Smooth muscle cell (in vitro differentiated cells): ENCODE measurements at regions not wholly inside any gene's neighbourhood (a gene's known extent, or its start where the extent isn't known, plus 50 kb on each side); places are given as distances from the start of the nearest gene placed in this dataset.
A peak's percentile ranks its signal among the peaks of the same experiment; 100 is the strongest.

Experiments
- DNase-seq: peaks from one replicate; lab custom pipeline; 2025; ENCODE audit not compliant: unreplicated experiment; lab: John Stamatoyannopoulos, UW
- H2AFZ ChIP-seq: fragments of 200-600 bp; sonication (generic); 2 replicates; pipeline ENCODE4 v1.6.0; 2016; ENCODE audit warnings: antibody characterized with exemption, low read depth, mild to moderate bottlenecking
- H3F3A ChIP-seq: fragments of 200-600 bp; sonication (generic); 2 replicates; pipeline ENCODE4 v1.6.0; 2017; ENCODE audit warnings: antibody characterized with exemption, low read depth
- H3K27ac ChIP-seq: fragments of 200-600 bp; sonication (generic); 2 replicates; pipeline ENCODE4 v1.5.1; 2016; ENCODE audit warnings: low read depth, mild to moderate bottlenecking
- H3K27me3 ChIP-seq: fragments of 200-600 bp; sonication (generic); 2 replicates; pipeline ENCODE4 v1.6.1; 2016; ENCODE audit warnings: low read depth, mild to moderate bottlenecking
- H3K36me3 ChIP-seq: fragments of 200-600 bp; sonication (generic); 2 replicates; pipeline ENCODE4 v1.5.1; 2016; ENCODE audit warnings: low read depth
- H3K4me1 ChIP-seq: fragments of 200-600 bp; sonication (generic); 2 replicates; pipeline ENCODE4 v1.5.1; 2016; ENCODE audit warnings: low read depth
- H3K4me2 ChIP-seq: fragments of 200-600 bp; sonication (generic); 2 replicates; pipeline ENCODE4 v1.6.0; 2016; ENCODE audit warnings: mild to moderate bottlenecking
- H3K4me3 ChIP-seq: fragments of 200-600 bp; sonication (generic); 2 replicates; pipeline ENCODE4 v1.5.1; 2016; ENCODE audit warnings: mild to moderate bottlenecking
- H3K79me2 ChIP-seq: fragments of 200-600 bp; sonication (generic); 2 replicates; pipeline ENCODE4 v1.6.0; 2016; ENCODE audit warnings: low read depth, mild to moderate bottlenecking
- H3K9ac ChIP-seq: fragments of 200-600 bp; sonication (generic); 2 replicates; pipeline ENCODE4 v1.6.0; 2016; ENCODE audit warnings: low read depth
- H3K9me3 ChIP-seq: fragments of 200-600 bp; sonication (generic); replicated peaks from 2 replicates; pipeline ENCODE4 v1.5.1; 2016; ENCODE audit warnings: low read depth
- H4K20me1 ChIP-seq: fragments of 200-600 bp; sonication (generic); 2 replicates; pipeline ENCODE4 v1.6.0; 2016; ENCODE audit warnings: low read depth
- WGBS: methylation state at CpG from one replicate; pipeline ENCODE4 v1.1.7; 2016; ENCODE audit warnings: low lambda C conversion rate; 5-methylcytosine and 5-hydroxymethylcytosine counted together
- TF ChIP-seq, protein P1 (sequence below): fragments of 200-600 bp; sonication (generic); IDR thresholded peaks from 2 replicates; pipeline ENCODE4 v1.5.1; 2017; ENCODE audit warnings: borderline replicate concordance, mild to moderate bottlenecking, antibody characterized with exemption; ENCODE audit not compliant: insufficient read depth, poor library complexity, severe bottlenecking

- H3K4me2 ChIP-seq: no peak overlapping the region
- H3K9ac ChIP-seq: peak overlapping the region; percentile 76
- WGBS: 66% methylated on average over 8 of the region's 8 CpGs
- H3K27ac ChIP-seq: peak overlapping the region; percentile 91
- DNase-seq: no peak
- no peak overlapping the region for H3K4me3 ChIP-seq
- TF ChIP-seq, protein P1, sequence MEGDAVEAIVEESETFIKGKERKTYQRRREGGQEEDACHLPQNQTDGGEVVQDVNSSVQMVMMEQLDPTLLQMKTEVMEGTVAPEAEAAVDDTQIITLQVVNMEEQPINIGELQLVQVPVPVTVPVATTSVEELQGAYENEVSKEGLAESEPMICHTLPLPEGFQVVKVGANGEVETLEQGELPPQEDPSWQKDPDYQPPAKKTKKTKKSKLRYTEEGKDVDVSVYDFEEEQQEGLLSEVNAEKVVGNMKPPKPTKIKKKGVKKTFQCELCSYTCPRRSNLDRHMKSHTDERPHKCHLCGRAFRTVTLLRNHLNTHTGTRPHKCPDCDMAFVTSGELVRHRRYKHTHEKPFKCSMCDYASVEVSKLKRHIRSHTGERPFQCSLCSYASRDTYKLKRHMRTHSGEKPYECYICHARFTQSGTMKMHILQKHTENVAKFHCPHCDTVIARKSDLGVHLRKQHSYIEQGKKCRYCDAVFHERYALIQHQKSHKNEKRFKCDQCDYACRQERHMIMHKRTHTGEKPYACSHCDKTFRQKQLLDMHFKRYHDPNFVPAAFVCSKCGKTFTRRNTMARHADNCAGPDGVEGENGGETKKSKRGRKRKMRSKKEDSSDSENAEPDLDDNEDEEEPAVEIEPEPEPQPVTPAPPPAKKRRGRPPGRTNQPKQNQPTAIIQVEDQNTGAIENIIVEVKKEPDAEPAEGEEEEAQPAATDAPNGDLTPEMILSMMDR: no peak
- no peaks in the 10 kb centered on the region for H4K20me1 ChIP-seq
- no peaks in the 10 kb centered on the region for H3K27me3 ChIP-seq
- no peaks in the 10 kb centered on the region for H3F3A ChIP-seq
- no peaks in the 10 kb centered on the region for H3K9me3 ChIP-seq
- no peak overlapping the region for H2AFZ ChIP-seq
- H3K4me1 ChIP-seq: no peaks in the 10 kb centered on the region
- H3K79me2 ChIP-seq: no peaks in the 10 kb centered on the region
- H3K36me3 ChIP-seq: no peaks in the 10 kb centered on the region
These were observed 85.5 kb upstream of the PTHLH start for GRCh38 chr12:28057856-28058615.

DNA sequence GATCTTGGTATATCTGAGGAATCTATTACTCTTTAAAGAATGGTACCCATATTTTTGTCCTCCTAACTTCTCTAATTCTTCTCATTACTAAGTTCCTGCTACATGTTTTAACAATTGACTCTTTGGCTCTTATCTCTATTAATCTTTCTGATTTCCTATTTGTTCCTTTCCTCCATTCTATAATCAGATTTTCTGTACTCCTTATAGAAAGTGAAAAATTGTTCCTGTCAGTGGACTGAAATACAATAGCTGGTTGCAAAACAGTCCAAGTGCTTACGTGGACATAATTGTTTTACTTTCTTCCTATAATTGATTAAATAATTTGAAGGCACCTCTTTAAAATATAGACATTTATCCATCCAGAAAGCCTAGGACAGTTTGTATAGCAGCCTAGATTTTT is 86.7 kb upstream of the PTHLH start:
- Histone ChIP-seq H3K27me3 (no peaks in the 10 kb centered on the region), H3K4me1 (no peaks in the 10 kb centered on the region), H2AFZ (no peak overlapping the region), H3K79me2 (no peaks in the 10 kb centered on the region), H3F3A (no peaks in the 10 kb centered on the region), H3K27ac (peak overlapping the region; percentile 91), H4K20me1 (no peaks in the 10 kb centered on the region), H3K4me2 (no peak overlapping the region), H3K9ac (no peak overlapping the region), H3K36me3 (no peaks in the 10 kb centered on the region), H3K9me3 (no peaks in the 10 kb centered on the region), H3K4me3 (no peak overlapping the region)
- WGBS: 73% methylated on average over 1 of the region's 1 CpG
- TF ChIP-seq, protein P1: no peak
- no peak for DNase-seq

DNA sequence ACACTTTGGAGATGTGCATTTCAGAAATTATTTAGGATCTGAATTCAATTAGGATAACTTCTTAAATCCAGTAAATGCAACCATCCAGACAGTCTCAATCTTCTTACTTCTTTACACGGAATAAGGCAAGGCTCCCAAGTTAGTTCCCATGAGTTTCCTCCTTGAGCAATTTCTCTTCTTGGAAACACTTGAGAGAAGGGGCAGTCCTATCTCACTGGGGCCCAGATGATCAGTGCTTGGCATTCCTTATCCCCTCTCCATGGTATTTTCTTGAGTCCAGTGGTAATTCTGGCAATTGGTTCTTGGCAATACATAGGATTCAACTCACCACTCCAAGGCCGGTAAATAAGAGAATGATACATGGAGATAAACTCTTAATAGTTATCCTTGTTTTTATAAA is 87.1 kb upstream of the PTHLH start:
- no peak overlapping the region for H3K4me3 ChIP-seq
- DNase-seq: no peak
- H3K4me1 ChIP-seq: no peaks in the 10 kb centered on the region
- TF ChIP-seq, protein P1: no peak
- no peaks in the 10 kb centered on the region for H3K9me3 ChIP-seq
- WGBS: 93% methylated on average over 2 of the region's 2 CpGs
- no peaks in the 10 kb centered on the region for H3F3A ChIP-seq
- H3K9ac ChIP-seq: no peak overlapping the region
- H3K4me2 ChIP-seq: no peak overlapping the region
- H3K27me3 ChIP-seq: no peaks in the 10 kb centered on the region
- H2AFZ ChIP-seq: no peak overlapping the region
- no peaks in the 10 kb centered on the region for H3K36me3 ChIP-seq
- no peaks in the 10 kb centered on the region for H3K79me2 ChIP-seq
- H4K20me1 ChIP-seq: no peaks in the 10 kb centered on the region
- peak overlapping the region; percentile 91 for H3K27ac ChIP-seq

DNA sequence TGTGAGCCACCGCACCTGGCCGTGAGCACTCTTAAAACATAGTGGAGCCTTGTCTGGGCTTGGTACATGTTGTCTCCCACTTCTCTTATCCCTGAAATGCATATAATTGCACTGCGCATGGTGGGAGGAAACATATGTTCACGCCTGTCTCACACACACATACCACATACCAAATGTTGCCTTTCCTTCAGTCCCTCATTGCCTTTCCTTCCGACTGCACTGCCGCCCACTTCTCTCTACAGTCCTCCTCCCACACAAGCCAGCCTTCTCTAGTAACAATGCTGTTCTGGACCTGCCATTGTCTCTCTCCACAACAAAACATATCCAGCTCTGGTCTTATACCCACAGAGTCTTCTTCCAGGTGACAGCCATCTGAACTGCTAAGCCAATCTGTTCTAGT is 88.3 kb upstream of the PTHLH start:
- H2AFZ ChIP-seq: no peak overlapping the region
- H3F3A ChIP-seq: no peaks in the 10 kb centered on the region
- H4K20me1 ChIP-seq: no peaks in the 10 kb centered on the region
- no peak for DNase-seq
- H3K9me3 ChIP-seq: no peaks in the 10 kb centered on the region
- no peaks in the 10 kb centered on the region for H3K79me2 ChIP-seq
- no peaks in the 10 kb centered on the region for H3K4me1 ChIP-seq
- H3K4me3 ChIP-seq: no peak overlapping the region
- 93% methylated on average over 6 of the region's 6 CpGs for WGBS
- H3K9ac ChIP-seq: no peak overlapping the region
- H3K36me3 ChIP-seq: no peaks in the 10 kb centered on the region
- no peak overlapping the region for H3K27ac ChIP-seq
- H3K4me2 ChIP-seq: no peak overlapping the region
- TF ChIP-seq, protein P1: no peak
- H3K27me3 ChIP-seq: no peaks in the 10 kb centered on the region
